HS-27A (cell line): ENCODE measurements at regions not wholly inside any gene's neighbourhood (a gene's known extent, or its start where the extent isn't known, plus 50 kb on each side); places are given as distances from the start of the nearest gene placed in this dataset.
"Not testable (repeated sequence)": the region's sequence is repeated elsewhere in the genome, so short reads cannot be mapped to it uniquely, and the experiment has no call there.

ENCODE experiments used
- DNase-seq: peaks from one replicate; pipeline ENCODE4 v3.0.0-alpha.2; 2012; ENCODE audit warnings: low read depth, missing footprints

- DNase-seq: no peak
These were observed 422.3 kb downstream of the TMEM232 start for GRCh38 chr5:110304176-110304575.

GRCh38 chr5:110306650-110307049 is 419.8 kb downstream of the TMEM232 start:
- DNase-seq: no peak

GRCh38 chr5:110309222-110309621 is 417.2 kb downstream of the TMEM232 start:
- DNase-seq: no peak

- not testable (repeated sequence) for DNase-seq
These were observed 409.9 kb downstream of the TMEM232 start for GRCh38 chr5:110316566-110316965.

- DNase-seq: no peak
These were observed 405.4 kb downstream of the TMEM232 start for GRCh38 chr5:110321117-110321516.

- DNase-seq: no peak
These were observed 403.1 kb downstream of the TMEM232 start for GRCh38 chr5:110323357-110323756.

GRCh38 chr5:110323832-110324231 is 402.6 kb downstream of the TMEM232 start:
- DNase-seq: no peak

- DNase-seq: no peak
These were observed 401.6 kb downstream of the TMEM232 start for GRCh38 chr5:110324876-110325275.

GRCh38 chr5:110329955-110330525 is 396.4 kb downstream of the TMEM232 start:
- no peak for DNase-seq

GRCh38 chr5:110333384-110333783 is 393.1 kb downstream of the TMEM232 start:
- DNase-seq: no peak

- peak; percentile 26 for DNase-seq
These were observed 391.0 kb downstream of the TMEM232 start for GRCh38 chr5:110335361-110336066.

GRCh38 chr5:110338341-110339083 is 388.0 kb downstream of the TMEM232 start:
- no peak for DNase-seq

GRCh38 chr5:110339399-110339798 is 387.1 kb downstream of the TMEM232 start:
- DNase-seq: no peak

- no peak for DNase-seq
These were observed 384.6 kb downstream of the TMEM232 start for GRCh38 chr5:110341836-110342235.

GRCh38 chr5:110342683-110343082 is 383.8 kb downstream of the TMEM232 start:
- no peak for DNase-seq

GRCh38 chr5:110343616-110344015 is 382.9 kb downstream of the TMEM232 start:
- DNase-seq: no peak

- no peak for DNase-seq
These were observed 380.8 kb downstream of the TMEM232 start for GRCh38 chr5:110345623-110346022.

- DNase-seq: no peak
These were observed 379.5 kb downstream of the TMEM232 start for GRCh38 chr5:110346893-110347358.

GRCh38 chr5:110347781-110348180 is 378.7 kb downstream of the TMEM232 start:
- DNase-seq: no peak

GRCh38 chr5:110351430-110351829 is 375.0 kb downstream of the TMEM232 start:
- no peak for DNase-seq

- no peak for DNase-seq
These were observed 372.2 kb downstream of the TMEM232 start for GRCh38 chr5:110354311-110354710.

GRCh38 chr5:110354915-110355644 is 371.4 kb downstream of the TMEM232 start:
- no peak for DNase-seq
